DND-41 (cell line): ENCODE measurements at regions not wholly inside any gene's neighbourhood (a gene's known extent, or its start where the extent isn't known, plus 50 kb on each side); places are given as distances from the start of the nearest gene placed in this dataset.

Experiments
- ATAC-seq: fragments of 200-7000 bp; cut with Tn5 transposase; 3 replicates; pipeline ENCODE4 v1.9.1; 2021; ENCODE audit warnings: low read depth; ENCODE audit not compliant: insufficient read depth
- DNase-seq: peaks from one replicate; pipeline ENCODE4 v3.0.0-alpha.2; 2020
- H2AFZ ChIP-seq: 2 replicates; pipeline ENCODE4 v1.6.0; 2012; ENCODE audit warnings: low read depth, low read length
- H3K27ac ChIP-seq: 2 replicates; pipeline ENCODE4 v1.5.1; 2012; ENCODE audit warnings: low read length, inconsistent platforms
- H3K27me3 ChIP-seq: fragments of 200-600 bp; sonication (generic); 2 replicates; pipeline ENCODE4 v1.6.0; 2012; ENCODE audit warnings: low read length, mild to moderate bottlenecking, inconsistent platforms; ENCODE audit not compliant: insufficient read depth, poor library complexity
- H3K36me3 ChIP-seq: 2 replicates; pipeline ENCODE4 v1.5.1; 2012; ENCODE audit warnings: low read length, inconsistent platforms; ENCODE audit not compliant: insufficient read depth
- H3K4me1 ChIP-seq: 2 replicates; pipeline ENCODE4 v1.5.1; 2012; ENCODE audit warnings: mild to moderate bottlenecking, low read length; ENCODE audit not compliant: insufficient read depth
- H3K4me2 ChIP-seq: 2 replicates; pipeline ENCODE4 v1.6.0; 2012; ENCODE audit warnings: mild to moderate bottlenecking, moderate library complexity, low read length, inconsistent platforms; ENCODE audit not compliant: insufficient read depth
- H3K4me3 ChIP-seq, 2 experiments: fragments of 200-600 bp in 1 of 2; shearing (Covaris generic) in 1 of 2; 2 replicates each; pipeline ENCODE4 v1.5.1; 2012 to 2016; ENCODE audit warnings: inconsistent platforms in 2 of 2, low read length in 2 of 2, mild to moderate bottlenecking in 2 of 2, low read depth in 1 of 2, moderate library complexity in 1 of 2
- H3K79me2 ChIP-seq: 2 replicates; pipeline ENCODE4 v1.6.0; 2012; ENCODE audit warnings: low read length, inconsistent platforms; ENCODE audit not compliant: insufficient read depth
- H3K9ac ChIP-seq: 2 replicates; pipeline ENCODE4 v1.6.0; 2012; ENCODE audit warnings: low read depth, mild to moderate bottlenecking, inconsistent platforms, low read length, moderate library complexity
- H3K9me3 ChIP-seq: 2 replicates; pipeline ENCODE4 v1.5.1; 2012; ENCODE audit warnings: low read length, moderate library complexity, mild to moderate bottlenecking, inconsistent platforms; ENCODE audit not compliant: insufficient read depth, severe bottlenecking
- H4K20me1 ChIP-seq: 2 replicates; pipeline ENCODE4 v1.6.0; 2012; ENCODE audit warnings: low read length; ENCODE audit not compliant: insufficient read depth
- EZH2 ChIP-seq: IDR thresholded peaks from 3 replicates; pipeline ENCODE4 v1.6.1; 2012; ENCODE audit warnings: borderline replicate concordance, low read depth, mild to moderate bottlenecking, moderate library complexity, low read length, inconsistent platforms; ENCODE audit not compliant: severe bottlenecking
- TF ChIP-seq, protein P1 (sequence below): IDR thresholded peaks from 2 replicates; pipeline ENCODE4 v1.5.1; 2012; ENCODE audit warnings: borderline replicate concordance, low read length, moderate library complexity, mild to moderate bottlenecking; ENCODE audit not compliant: poor library complexity, severe bottlenecking; ENCODE audit errors: extremely low read depth

DNA sequence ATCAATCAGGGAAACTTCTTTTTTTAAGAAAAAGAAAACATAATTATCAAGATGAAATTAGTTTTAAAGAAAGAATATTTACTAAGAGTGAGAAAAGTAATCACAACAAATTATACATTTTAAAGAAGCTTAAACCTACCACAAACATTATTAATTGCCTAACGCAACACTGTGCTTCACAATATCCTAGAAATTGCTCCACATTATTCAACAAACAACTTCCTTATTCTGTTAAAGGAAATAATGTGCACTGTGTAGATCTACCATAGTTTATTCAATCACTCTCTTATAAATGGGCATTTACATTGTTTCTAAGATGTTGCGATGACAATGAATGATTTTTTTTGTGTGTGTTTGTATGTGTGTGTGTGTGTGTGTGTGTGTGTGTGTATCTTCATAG, 525.9 kb upstream of the KCNMB2 start:
- no peak for TF ChIP-seq EZH2
- TF ChIP-seq, protein P1, sequence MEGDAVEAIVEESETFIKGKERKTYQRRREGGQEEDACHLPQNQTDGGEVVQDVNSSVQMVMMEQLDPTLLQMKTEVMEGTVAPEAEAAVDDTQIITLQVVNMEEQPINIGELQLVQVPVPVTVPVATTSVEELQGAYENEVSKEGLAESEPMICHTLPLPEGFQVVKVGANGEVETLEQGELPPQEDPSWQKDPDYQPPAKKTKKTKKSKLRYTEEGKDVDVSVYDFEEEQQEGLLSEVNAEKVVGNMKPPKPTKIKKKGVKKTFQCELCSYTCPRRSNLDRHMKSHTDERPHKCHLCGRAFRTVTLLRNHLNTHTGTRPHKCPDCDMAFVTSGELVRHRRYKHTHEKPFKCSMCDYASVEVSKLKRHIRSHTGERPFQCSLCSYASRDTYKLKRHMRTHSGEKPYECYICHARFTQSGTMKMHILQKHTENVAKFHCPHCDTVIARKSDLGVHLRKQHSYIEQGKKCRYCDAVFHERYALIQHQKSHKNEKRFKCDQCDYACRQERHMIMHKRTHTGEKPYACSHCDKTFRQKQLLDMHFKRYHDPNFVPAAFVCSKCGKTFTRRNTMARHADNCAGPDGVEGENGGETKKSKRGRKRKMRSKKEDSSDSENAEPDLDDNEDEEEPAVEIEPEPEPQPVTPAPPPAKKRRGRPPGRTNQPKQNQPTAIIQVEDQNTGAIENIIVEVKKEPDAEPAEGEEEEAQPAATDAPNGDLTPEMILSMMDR, result no peak
- no peak for ATAC-seq

DNA sequence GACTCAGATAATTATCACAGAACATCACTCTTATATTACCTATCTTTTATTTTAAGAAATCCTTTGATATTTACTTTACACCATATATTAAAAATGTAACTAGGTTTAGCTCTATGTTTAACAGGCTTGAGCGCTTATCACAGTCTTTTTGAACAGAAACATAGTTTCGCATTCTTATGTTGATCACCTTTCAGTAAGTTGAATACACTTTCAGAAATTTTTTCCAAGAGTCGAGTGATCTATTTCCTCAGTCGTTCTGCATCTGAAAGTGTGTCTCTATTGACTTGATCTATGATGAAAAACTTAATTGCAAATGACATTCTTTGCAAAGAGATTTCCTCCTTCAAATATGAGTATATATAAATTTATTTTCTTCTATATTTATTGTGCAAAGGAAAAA, 516.6 kb upstream of the KCNMB2 start:
- Histone ChIP-seq H3K36me3 (no peaks in the 10 kb centered on the region), H3K4me1 (no peaks in the 10 kb centered on the region), H3K9me3 (no peaks in the 10 kb centered on the region), H3K27ac (no peak overlapping the region), H3K9ac (no peak overlapping the region), H4K20me1 (no peaks in the 10 kb centered on the region), H3K27me3 (no peaks in the 10 kb centered on the region), H3K4me3 (no peak overlapping the region), H3K79me2 (no peaks in the 10 kb centered on the region), H2AFZ (no peak overlapping the region), H3K4me2 (no peak overlapping the region)
- ATAC-seq (no peak), DNase-seq (no peak)
- TF ChIP-seq EZH2, result no peak
- TF ChIP-seq, protein P1, result no peak

More for the DNA sequence above, 525.9 kb upstream of the KCNMB2 start:
- no peaks in the 10 kb centered on the region for H3K36me3 ChIP-seq
- no peaks in the 10 kb centered on the region for H3K9me3 ChIP-seq
- no peaks in the 10 kb centered on the region for H3K4me1 ChIP-seq
- H3K27me3 ChIP-seq, result no peaks in the 10 kb centered on the region
- no peak overlapping the region for H3K9ac ChIP-seq
- no peaks in the 10 kb centered on the region for H4K20me1 ChIP-seq
- no peaks in the 10 kb centered on the region for H3K79me2 ChIP-seq
- no peak overlapping the region for H3K4me3 ChIP-seq
- DNase-seq, result no peak
- no peak overlapping the region for H3K27ac ChIP-seq
- no peak overlapping the region for H2AFZ ChIP-seq
- no peak overlapping the region for H3K4me2 ChIP-seq

DNA sequence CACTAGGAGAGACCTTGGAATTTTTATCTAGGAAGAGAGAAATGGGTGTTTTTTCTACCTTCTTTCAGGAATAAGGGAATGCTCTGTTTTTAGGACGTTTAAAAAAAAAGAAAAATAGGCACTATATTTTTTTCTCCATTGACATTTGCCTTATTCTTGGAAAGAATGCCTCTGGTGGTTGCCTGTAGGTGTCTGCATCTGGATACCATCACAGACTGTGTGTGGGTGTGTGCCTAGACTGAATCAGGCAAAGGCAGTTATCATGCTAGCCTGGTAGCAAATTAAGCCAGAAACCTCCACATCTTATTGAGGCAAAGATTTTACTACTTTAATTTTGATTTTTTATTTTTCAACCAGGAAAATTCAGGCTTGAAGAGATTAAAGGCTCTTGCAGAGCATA, 513.6 kb upstream of the KCNMB2 start:
- Histone ChIP-seq H3K27ac (no peak overlapping the region), H3K9ac (no peak overlapping the region), H3K4me2 (no peak overlapping the region), H4K20me1 (no peaks in the 10 kb centered on the region), H2AFZ (no peak overlapping the region), H3K27me3 (no peaks in the 10 kb centered on the region), H3K4me1 (no peaks in the 10 kb centered on the region), H3K9me3 (no peaks in the 10 kb centered on the region), H3K79me2 (no peaks in the 10 kb centered on the region), H3K4me3 (no peak overlapping the region), H3K36me3 (no peaks in the 10 kb centered on the region)
- no peak for ATAC-seq
- DNase-seq, result no peak
- TF ChIP-seq EZH2, result no peak
- TF ChIP-seq, protein P1, result no peak

DNA sequence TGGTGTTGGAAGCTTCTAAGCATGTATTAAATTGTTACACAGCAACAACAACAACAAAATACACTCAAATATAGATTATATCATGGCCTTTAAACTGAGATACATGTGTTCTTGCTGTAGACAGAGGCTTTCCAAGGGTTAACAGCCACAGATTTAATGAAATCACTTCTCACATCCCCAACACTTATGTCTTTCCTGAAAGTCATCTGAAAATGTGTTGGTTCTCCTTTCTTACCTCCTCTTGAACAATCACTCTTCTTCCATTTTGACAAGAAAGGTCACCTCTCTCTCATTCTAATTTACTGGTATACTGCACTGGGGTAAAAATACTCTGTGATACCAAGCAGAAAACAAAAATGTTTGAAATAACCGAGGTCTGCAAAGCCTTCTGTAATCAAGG, 507.3 kb upstream of the KCNMB2 start:
- Histone ChIP-seq H3K4me3 (no peak overlapping the region), H3K4me2 (no peak overlapping the region), H3K9ac (no peak overlapping the region), H3K79me2 (no peaks in the 10 kb centered on the region), H3K4me1 (no peaks in the 10 kb centered on the region), H3K27ac (no peak overlapping the region), H3K9me3 (no peaks in the 10 kb centered on the region), H3K36me3 (no peaks in the 10 kb centered on the region), H3K27me3 (no peaks in the 10 kb centered on the region), H2AFZ (no peak overlapping the region), H4K20me1 (no peaks in the 10 kb centered on the region)
- no peak for ATAC-seq
- DNase-seq, result no peak
- TF ChIP-seq EZH2, result no peak
- TF ChIP-seq, protein P1, result no peak
